Right lobe of liver (tissue), 4 donors: ENCODE measurements at regions not wholly inside any gene's neighbourhood (a gene's known extent, or its start where the extent isn't known, plus 50 kb on each side); places are given as distances from the start of the nearest gene placed in this dataset.

ENCODE experiments used
- POLR2A ChIP-seq: fragments of 450-650 bp; IDR thresholded peaks from one replicate; pipeline ENCODE4 v1.6.1; 2017; ENCODE audit warnings: antibody characterized with exemption, mild to moderate bottlenecking
- TF ChIP-seq, protein P1 (sequence below), 4 donors: fragments of 200-600 bp in 3 of 4; fragments of 450-650 bp in 1 of 4; IDR thresholded peaks; one replicate each; pipeline versions ENCODE4 v1.5.1 to v1.8.0; 2016 to 2022; ENCODE audit warnings: antibody characterized with exemption in 4 of 4, mild to moderate bottlenecking in 2 of 4
- donor health status: DM: no; HTN: no; CAD: no.
- donor health status: DM: no; HTN: no; CAD: no.
- donor health status: DM: no; HTN: yes; CAD: no.

DNA sequence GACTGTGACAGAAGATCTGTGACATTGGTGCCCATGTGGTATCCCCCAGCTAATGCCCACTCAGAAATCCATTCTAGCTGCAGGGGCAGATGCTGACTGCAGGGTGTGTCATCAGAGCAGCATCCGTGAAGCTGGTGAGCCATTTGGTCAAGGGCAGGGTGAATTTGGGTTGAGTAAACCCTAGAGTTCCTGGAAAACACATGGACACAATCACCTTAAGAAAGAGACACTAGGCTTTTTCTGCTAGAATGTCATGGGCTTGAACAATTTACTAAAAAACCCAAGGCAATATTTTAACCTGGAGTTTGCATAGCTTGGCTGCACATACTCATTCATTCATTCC, 100.0 kb downstream of the ADAMTS15 start:
- TF ChIP-seq, protein P1, sequence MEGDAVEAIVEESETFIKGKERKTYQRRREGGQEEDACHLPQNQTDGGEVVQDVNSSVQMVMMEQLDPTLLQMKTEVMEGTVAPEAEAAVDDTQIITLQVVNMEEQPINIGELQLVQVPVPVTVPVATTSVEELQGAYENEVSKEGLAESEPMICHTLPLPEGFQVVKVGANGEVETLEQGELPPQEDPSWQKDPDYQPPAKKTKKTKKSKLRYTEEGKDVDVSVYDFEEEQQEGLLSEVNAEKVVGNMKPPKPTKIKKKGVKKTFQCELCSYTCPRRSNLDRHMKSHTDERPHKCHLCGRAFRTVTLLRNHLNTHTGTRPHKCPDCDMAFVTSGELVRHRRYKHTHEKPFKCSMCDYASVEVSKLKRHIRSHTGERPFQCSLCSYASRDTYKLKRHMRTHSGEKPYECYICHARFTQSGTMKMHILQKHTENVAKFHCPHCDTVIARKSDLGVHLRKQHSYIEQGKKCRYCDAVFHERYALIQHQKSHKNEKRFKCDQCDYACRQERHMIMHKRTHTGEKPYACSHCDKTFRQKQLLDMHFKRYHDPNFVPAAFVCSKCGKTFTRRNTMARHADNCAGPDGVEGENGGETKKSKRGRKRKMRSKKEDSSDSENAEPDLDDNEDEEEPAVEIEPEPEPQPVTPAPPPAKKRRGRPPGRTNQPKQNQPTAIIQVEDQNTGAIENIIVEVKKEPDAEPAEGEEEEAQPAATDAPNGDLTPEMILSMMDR (IDR thresholded peaks at IDR 0.05), result no peak
- no peak for TF ChIP-seq POLR2A
